Neuron (in vitro differentiated cells): ENCODE measurements at regions not wholly inside any gene's neighbourhood (a gene's known extent, or its start where the extent isn't known, plus 50 kb on each side); places are given as distances from the start of the nearest gene placed in this dataset.
"Not testable (repeated sequence)": the region's sequence is repeated elsewhere in the genome, so short reads cannot be mapped to it uniquely, and the experiment has no call there.

Experiments
- H2AFZ ChIP-seq: one replicate; pipeline ENCODE4 v1.6.1; 2013; ENCODE audit warnings: low read depth, mild to moderate bottlenecking, inconsistent platforms, low read length, moderate library complexity
- H3K27me3 ChIP-seq: one replicate; pipeline ENCODE4 v1.6.1; 2013; ENCODE audit warnings: low read length; ENCODE audit not compliant: insufficient read depth
- H3K36me3 ChIP-seq: one replicate; pipeline ENCODE4 v1.6.1; 2013; ENCODE audit warnings: low read length; ENCODE audit not compliant: insufficient read depth
- H3K4me1 ChIP-seq: one replicate; pipeline ENCODE4 v1.6.1; 2013; ENCODE audit warnings: low read length; ENCODE audit not compliant: insufficient read depth
- H3K4me3 ChIP-seq: 2 replicates; pipeline ENCODE4 v1.5.1; 2013; ENCODE audit warnings: mild to moderate bottlenecking, low read length, moderate library complexity
- H3K9me3 ChIP-seq: one replicate; pipeline ENCODE4 v1.6.1; 2013; ENCODE audit warnings: low read length

- Histone ChIP-seq H2AFZ (no peak overlapping the region), H3K27me3 (no peaks in the 10 kb centered on the region), H3K4me3 (no peak overlapping the region), H3K9me3 (no peaks in the 10 kb centered on the region), H3K36me3 (no peaks in the 10 kb centered on the region), H3K4me1 (peaks cover 2% of the 10 kb centered on the region)
These were observed 240.2 kb downstream of the BUB3 start for GRCh38 chr10:123394382-123394781.

- not testable (repeated sequence) for H3K27me3 ChIP-seq, H3K4me3 ChIP-seq, H3K9me3 ChIP-seq, H3K4me1 ChIP-seq, H2AFZ ChIP-seq, H3K36me3 ChIP-seq
These were observed 241.0 kb downstream of the BUB3 start for GRCh38 chr10:123395234-123395633.

GRCh38 chr10:123395906-123396305 lies 241.7 kb downstream of the BUB3 start:
- no peaks in the 10 kb centered on the region for H3K27me3 ChIP-seq
- peaks cover 2% of the 10 kb centered on the region for H3K4me1 ChIP-seq
- H3K9me3 ChIP-seq = no peaks in the 10 kb centered on the region
- no peak overlapping the region for H3K4me3 ChIP-seq
- H2AFZ ChIP-seq = no peak overlapping the region
- no peaks in the 10 kb centered on the region for H3K36me3 ChIP-seq

- Histone ChIP-seq H3K36me3 (no peaks in the 10 kb centered on the region), H3K27me3 (no peaks in the 10 kb centered on the region), H3K9me3 (no peaks in the 10 kb centered on the region), H3K4me3 (no peak overlapping the region), H2AFZ (no peak overlapping the region), H3K4me1 (peaks cover 2% of the 10 kb centered on the region)
These were observed 244.0 kb downstream of the BUB3 start for GRCh38 chr10:123398180-123398591.

GRCh38 chr10:123398756-123399155 lies 244.6 kb downstream of the BUB3 start:
- no peaks in the 10 kb centered on the region for H3K9me3 ChIP-seq
- no peak overlapping the region for H2AFZ ChIP-seq
- peaks cover 2% of the 10 kb centered on the region for H3K4me1 ChIP-seq
- no peaks in the 10 kb centered on the region for H3K36me3 ChIP-seq
- H3K4me3 ChIP-seq = no peak overlapping the region
- H3K27me3 ChIP-seq = no peaks in the 10 kb centered on the region

- H3K4me1 ChIP-seq = peaks cover 2% of the 10 kb centered on the region
These were observed 245.2 kb downstream of the BUB3 start for GRCh38 chr10:123399276-123399839.

GRCh38 chr10:123402021-123402420 lies 247.8 kb downstream of the BUB3 start:
- H3K36me3 ChIP-seq = no peaks in the 10 kb centered on the region
- H3K27me3 ChIP-seq = no peaks in the 10 kb centered on the region
- no peaks in the 10 kb centered on the region for H3K9me3 ChIP-seq
- peaks cover 2% of the 10 kb centered on the region for H3K4me1 ChIP-seq
- H3K4me3 ChIP-seq = no peak overlapping the region
- no peak overlapping the region for H2AFZ ChIP-seq

More at GRCh38 chr10:123399276-123399839, 245.2 kb downstream of the BUB3 start:
- no peaks in the 10 kb centered on the region for H3K9me3 ChIP-seq
- H2AFZ ChIP-seq = no peak overlapping the region
- H3K27me3 ChIP-seq = no peaks in the 10 kb centered on the region
- no peaks in the 10 kb centered on the region for H3K36me3 ChIP-seq
- H3K4me3 ChIP-seq = no peak overlapping the region

- Histone ChIP-seq H3K36me3 (no peaks in the 10 kb centered on the region), H3K27me3 (no peaks in the 10 kb centered on the region), H3K9me3 (no peaks in the 10 kb centered on the region), H3K4me3 (no peak overlapping the region), H2AFZ (no peak overlapping the region), H3K4me1 (peaks cover 2% of the 10 kb centered on the region)
These were observed 248.5 kb downstream of the BUB3 start for GRCh38 chr10:123402656-123403055.

- H3K4me1 ChIP-seq = no peaks in the 10 kb centered on the region
- H2AFZ ChIP-seq = no peak overlapping the region
- no peaks in the 10 kb centered on the region for H3K36me3 ChIP-seq
- no peak overlapping the region for H3K4me3 ChIP-seq
- H3K9me3 ChIP-seq = no peaks in the 10 kb centered on the region
- no peaks in the 10 kb centered on the region for H3K27me3 ChIP-seq
These were observed 250.2 kb downstream of the BUB3 start for GRCh38 chr10:123404357-123404756.

GRCh38 chr10:123408660-123409059 lies 254.5 kb downstream of the BUB3 start:
- Histone ChIP-seq H3K4me3 (no peak overlapping the region), H3K27me3 (no peaks in the 10 kb centered on the region), H2AFZ (no peak overlapping the region), H3K9me3 (no peaks in the 10 kb centered on the region), H3K4me1 (no peaks in the 10 kb centered on the region), H3K36me3 (no peaks in the 10 kb centered on the region)

- peaks cover 2% of the 10 kb centered on the region for H3K27me3 ChIP-seq
- H2AFZ ChIP-seq = no peak overlapping the region
- H3K36me3 ChIP-seq = no peaks in the 10 kb centered on the region
- H3K9me3 ChIP-seq = no peaks in the 10 kb centered on the region
- H3K4me1 ChIP-seq = no peaks in the 10 kb centered on the region
- H3K4me3 ChIP-seq = no peak overlapping the region
These were observed 255.2 kb downstream of the BUB3 start for GRCh38 chr10:123409426-123409825.

GRCh38 chr10:123409884-123410283 lies 255.7 kb downstream of the BUB3 start:
- Histone ChIP-seq H3K27me3 (peaks cover 2% of the 10 kb centered on the region), H3K9me3 (no peaks in the 10 kb centered on the region), H2AFZ (no peak overlapping the region), H3K4me3 (no peak overlapping the region), H3K4me1 (no peaks in the 10 kb centered on the region), H3K36me3 (no peaks in the 10 kb centered on the region)

GRCh38 chr10:123413353-123413752 lies 252.8 kb upstream of the GPR26 start:
- no peaks in the 10 kb centered on the region for H3K9me3 ChIP-seq
- no peaks in the 10 kb centered on the region for H3K36me3 ChIP-seq
- no peaks in the 10 kb centered on the region for H3K4me1 ChIP-seq
- H3K27me3 ChIP-seq = peaks cover 2% of the 10 kb centered on the region
- no peak overlapping the region for H2AFZ ChIP-seq
- H3K4me3 ChIP-seq = no peak overlapping the region

- Histone ChIP-seq H3K4me3 (no peak overlapping the region), H3K9me3 (no peaks in the 10 kb centered on the region), H3K4me1 (no peaks in the 10 kb centered on the region), H3K27me3 (peaks cover 2% of the 10 kb centered on the region), H3K36me3 (no peaks in the 10 kb centered on the region), H2AFZ (no peak overlapping the region)
These were observed 250.6 kb upstream of the GPR26 start for GRCh38 chr10:123415523-123415922.
